HEK293T (cell line): ENCODE measurements at regions not wholly inside any gene's neighbourhood (a gene's known extent, or its start where the extent isn't known, plus 50 kb on each side); places are given as distances from the start of the nearest gene placed in this dataset.

Source experiments
- BHLHE40 ChIP-seq: fragments of 450-650 bp; IDR thresholded peaks from 2 replicates; pipeline ENCODE4 v1.6.1; 2016; ENCODE audit warnings: mild to moderate bottlenecking, moderate library complexity, borderline replicate concordance
- CTBP1 ChIP-seq: fragments of 450-650 bp; IDR thresholded peaks from 2 replicates; pipeline ENCODE4 v1.6.1; 2016; ENCODE audit warnings: borderline replicate concordance
- FOXA1 ChIP-seq: fragments of 450-650 bp; IDR thresholded peaks from 2 replicates; pipeline ENCODE4 v1.6.1; 2016; ENCODE audit warnings: mild to moderate bottlenecking
- FOXM1 ChIP-seq: fragments of 450-650 bp; IDR thresholded peaks from 2 replicates; pipeline ENCODE4 v1.6.1; 2017; ENCODE audit warnings: mild to moderate bottlenecking, borderline replicate concordance
- SP1 ChIP-seq: fragments of 450-650 bp; IDR thresholded peaks from 2 replicates; pipeline ENCODE4 v1.6.1; 2017
- TARDBP ChIP-seq: fragments of 450-650 bp; IDR thresholded peaks from 2 replicates; pipeline ENCODE4 v1.6.1; 2016

GRCh38 chr5:114174837-114175236 lies 187.0 kb upstream of the KCNN2 start:
- TF ChIP-seq FOXA1 (no peak), TARDBP (no peak), CTBP1 (no peak), SP1 (no peak), FOXM1 (no peak), BHLHE40 (no peak)
